Body of pancreas (tissue), 4 donors: ENCODE measurements at regions not wholly inside any gene's neighbourhood (a gene's known extent, or its start where the extent isn't known, plus 50 kb on each side); places are given as distances from the start of the nearest gene placed in this dataset.

Source experiments
- ATAC-seq: fragments of 150-250 bp; one replicate; pipeline ENCODE4 v1.9.1; 2016
- DNase-seq, 4 donors: peaks; one replicate each; pipeline ENCODE4 v3.0.0-alpha.2; 2019
- H3K27ac ChIP-seq, 4 donors: fragments of 200-600 bp; sonication (generic); 1 replicate in 3 of 4; 2 replicates in 1 of 4; pipeline versions ENCODE4 v1.5.1 to v1.6.1; 2016 to 2019; ENCODE audit warnings: mild to moderate bottlenecking in 1 of 4, mixed read lengths in 1 of 4, moderate library complexity in 1 of 4
- H3K27me3 ChIP-seq, 2 donors: fragments of 200-600 bp; sonication (generic); one replicate each; pipeline ENCODE4 v1.6.0; 2016; ENCODE audit warnings: mild to moderate bottlenecking in 1 of 2
- H3K36me3 ChIP-seq, 2 donors: fragments of 200-600 bp; sonication (generic); replicated peaks in 1 of 2; 2 replicates each; pipeline ENCODE4 v1.5.1; 2016; ENCODE audit warnings: low read depth in 2 of 2; ENCODE audit not compliant: insufficient read depth in 1 of 2
- H3K4me1 ChIP-seq: fragments of 200-600 bp; sonication (generic); one replicate; pipeline ENCODE4 v1.6.0; 2016
- H3K4me3 ChIP-seq, 2 donors: fragments of 200-600 bp; sonication (generic); 1 replicate in 1 of 2; 2 replicates in 1 of 2; pipeline ENCODE4 v1.5.1; 2016 to 2019
- H3K9me3 ChIP-seq, 3 donors: fragments of 200-600 bp; sonication (generic); 1 replicate in 2 of 3; 2 replicates in 1 of 3; pipeline ENCODE4 v1.5.1; 2016
- CTCF ChIP-seq, 7 experiments: fragments of 450-650 bp in 4 of 7; fragments of 200-600 bp in 3 of 7; sonication (generic) in 3 of 7; IDR thresholded peaks; one replicate each; pipeline ENCODE4 v1.5.1; 2016 to 2019; ENCODE audit warnings: antibody characterized with exemption in 7 of 7
- POLR2A ChIP-seq, 3 donors: fragments of 450-650 bp; IDR thresholded peaks; one replicate each; pipeline ENCODE4 v1.6.1; 2016; ENCODE audit warnings: antibody characterized with exemption in 3 of 3, mild to moderate bottlenecking in 2 of 3
- WGBS, 2 donors: methylation state at CpG; one replicate each; pipeline ENCODE4 v1.1.5; 2017; 5-methylcytosine and 5-hydroxymethylcytosine counted together
- intact Hi-C: fragments of 100-400 bp; cut with DNase I; formaldehyde crosslinking; loops from one replicate; pipeline ENCODE4 v1.15.1; 2023

GRCh38 chr2:234853729-234854128 lies 98.1 kb upstream of the SH3BP4 start:
- Histone ChIP-seq H3K36me3 (no peaks in the 10 kb centered on the region), H3K9me3 (no peaks in the 10 kb centered on the region), H3K27me3 (no peaks in the 10 kb centered on the region), H3K4me3 (no peak overlapping the region), H3K4me1 (peaks cover 5% of the 10 kb centered on the region), H3K27ac (no peak overlapping the region)
- TF ChIP-seq CTCF (IDR thresholded peaks at IDR 0.05) (no peak), POLR2A (IDR thresholded peaks at IDR 0.05) (no peak)
- DNase-seq (no peak), ATAC-seq (no peak)
- 81 to 83% methylated on average over 2 of the region's 2 CpGs for WGBS, 2 donors
- intact Hi-C loops = no loop called here

GRCh38 chr2:234852941-234853340 lies 98.9 kb upstream of the SH3BP4 start:
- no peak for TF ChIP-seq CTCF (IDR thresholded peaks at IDR 0.05)
- no peak for TF ChIP-seq POLR2A (IDR thresholded peaks at IDR 0.05)
- 91 to 95% methylated on average over 5 of the region's 5 CpGs for WGBS, 2 donors
- no peak for ATAC-seq
- no peak overlapping the region for H3K27ac ChIP-seq
- no peak overlapping the region for H3K4me3 ChIP-seq
- no peaks in the 10 kb centered on the region for H3K9me3 ChIP-seq
- no peaks in the 10 kb centered on the region for H3K27me3 ChIP-seq
- no peaks in the 10 kb centered on the region for H3K36me3 ChIP-seq
- H3K4me1 ChIP-seq = peaks cover 5% of the 10 kb centered on the region
- intact Hi-C loops = no loop called here
- DNase-seq = no peak

- 90 to 93% methylated on average over 1 of the region's 1 CpG for WGBS, 2 donors
- DNase-seq (no peak), ATAC-seq (no peak)
- peaks cover 8% of the 10 kb centered on the region for H3K4me1 ChIP-seq
- no peak overlapping the region for H3K4me3 ChIP-seq
- no peaks in the 10 kb centered on the region for H3K36me3 ChIP-seq
- H3K27ac ChIP-seq = no peak overlapping the region
- intact Hi-C loops = no loop called here
- TF ChIP-seq POLR2A (IDR thresholded peaks at IDR 0.05) = no peak
- H3K9me3 ChIP-seq = no peaks in the 10 kb centered on the region
- H3K27me3 ChIP-seq = no peaks in the 10 kb centered on the region
Measured at GRCh38 chr2:234852035-234852434, 99.8 kb upstream of the SH3BP4 start.

GRCh38 chr2:234851451-234851850 lies 100.4 kb upstream of the SH3BP4 start:
- no peaks in the 10 kb centered on the region for H3K36me3 ChIP-seq
- H3K9me3 ChIP-seq = no peaks in the 10 kb centered on the region
- peaks cover 14% of the 10 kb centered on the region for H3K4me1 ChIP-seq
- ATAC-seq (no peak), DNase-seq (no peak)
- no peaks in the 10 kb centered on the region for H3K27me3 ChIP-seq
- 84 to 86% methylated on average over 5 of the region's 5 CpGs for WGBS, 2 donors
- H3K27ac ChIP-seq = no peak overlapping the region
- intact Hi-C loops = no loop called here
- H3K4me3 ChIP-seq = no peak overlapping the region
- no peak for TF ChIP-seq POLR2A (IDR thresholded peaks at IDR 0.05)
- TF ChIP-seq CTCF (IDR thresholded peaks at IDR 0.05) = no peak

- no peak overlapping the region for H3K4me3 ChIP-seq
- 89 to 98% methylated on average over 4 to 5 of the region's 5 CpGs for WGBS, 2 donors
- H3K9me3 ChIP-seq = no peaks in the 10 kb centered on the region
- ATAC-seq = no peak
- TF ChIP-seq CTCF (IDR thresholded peaks at IDR 0.05) (no peak), POLR2A (IDR thresholded peaks at IDR 0.05) (no peak)
- no peaks in the 10 kb centered on the region for H3K36me3 ChIP-seq
- DNase-seq = no peak
- no peaks in the 10 kb centered on the region for H3K27me3 ChIP-seq
- H3K27ac ChIP-seq = no peak overlapping the region
- peaks cover 20% of the 10 kb centered on the region for H3K4me1 ChIP-seq
- intact Hi-C loops = no loop called here
Measured at GRCh38 chr2:234850818-234851217, 101.0 kb upstream of the SH3BP4 start.
